COLO829 (cell line): ENCODE measurements at regions not wholly inside any gene's neighbourhood (a gene's known extent, or its start where the extent isn't known, plus 50 kb on each side); places are given as distances from the start of the nearest gene placed in this dataset.

Experiments
- DNase-seq: peaks from one replicate; pipeline ENCODE4 v3.0.0; 2012; ENCODE audit warnings: low spot score

GRCh38 chr6:139655783-139656705, 281.6 kb upstream of the CITED2 start:
- no peak for DNase-seq

GRCh38 chr6:139654888-139655782, 280.7 kb upstream of the CITED2 start:
- DNase-seq: no peak

- no peak for DNase-seq
Observed at GRCh38 chr6:139654309-139654708, 279.9 kb upstream of the CITED2 start.

- no peak for DNase-seq
Observed at GRCh38 chr6:139653111-139653510, 278.7 kb upstream of the CITED2 start.

GRCh38 chr6:139650941-139651340, 276.5 kb upstream of the CITED2 start:
- DNase-seq: no peak

GRCh38 chr6:139649732-139650131, 275.3 kb upstream of the CITED2 start:
- DNase-seq: no peak

- no peak for DNase-seq
Observed at GRCh38 chr6:139649128-139649527, 274.7 kb upstream of the CITED2 start.

GRCh38 chr6:139648430-139649000, 274.1 kb upstream of the CITED2 start:
- DNase-seq: no peak

- DNase-seq: no peak
Observed at GRCh38 chr6:139647841-139648240, 273.4 kb upstream of the CITED2 start.

- DNase-seq: no peak
Observed at GRCh38 chr6:139647016-139647415, 272.6 kb upstream of the CITED2 start.

- no peak for DNase-seq
Observed at GRCh38 chr6:139644821-139645220, 270.4 kb upstream of the CITED2 start.

GRCh38 chr6:139643986-139644385, 269.5 kb upstream of the CITED2 start:
- DNase-seq: no peak

GRCh38 chr6:139642346-139642745, 267.9 kb upstream of the CITED2 start:
- no peak for DNase-seq

- no peak for DNase-seq
Observed at GRCh38 chr6:139641376-139641775, 266.9 kb upstream of the CITED2 start.

- DNase-seq: no peak
Observed at GRCh38 chr6:139640921-139641320, 266.5 kb upstream of the CITED2 start.

- DNase-seq: no peak
Observed at GRCh38 chr6:139640448-139640847, 266.0 kb upstream of the CITED2 start.

GRCh38 chr6:139639507-139639906, 265.1 kb upstream of the CITED2 start:
- no peak for DNase-seq

GRCh38 chr6:139638179-139638941, 263.9 kb upstream of the CITED2 start:
- DNase-seq: no peak

- no peak for DNase-seq
Observed at GRCh38 chr6:139637766-139638165, 263.3 kb upstream of the CITED2 start.

GRCh38 chr6:139636391-139636790, 261.9 kb upstream of the CITED2 start:
- no peak for DNase-seq

- DNase-seq: no peak
Observed at GRCh38 chr6:139635401-139636130, 261.1 kb upstream of the CITED2 start.
